ENCODE measurements at regions not wholly inside any gene's neighbourhood (a gene's known extent, or its start where the extent isn't known, plus 50 kb on each side); places are given as distances from the start of the nearest gene placed in this dataset.

DNA sequence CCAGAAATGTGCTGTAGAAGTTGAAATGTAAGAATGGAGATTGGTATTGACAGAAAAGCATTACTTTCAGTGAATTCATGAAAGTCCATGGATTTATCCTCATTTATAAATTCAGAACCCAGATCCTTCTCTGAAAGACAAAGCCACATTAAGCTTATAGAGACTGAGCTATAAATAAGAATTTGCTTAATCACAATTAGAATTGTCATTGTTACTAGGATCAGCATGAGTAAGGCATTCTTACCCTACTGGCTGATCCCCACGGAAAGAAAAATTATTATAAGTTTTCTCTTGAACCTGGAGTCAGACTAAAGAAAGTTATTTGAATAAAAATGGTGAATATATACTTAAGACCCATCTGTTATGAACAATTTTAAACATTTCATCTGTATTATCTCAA is 199.2 kb upstream of the DTNA start:
- no peaks in the 10 kb centered on the region for H3K9me2 ChIP-seq (ENCODE audit: insufficient read depth, low read length)
- H3K9me3 ChIP-seq (ENCODE audit: low read length), result no peaks in the 10 kb centered on the region
- BruUV-seq (replicated peaks), result no TSS peak
- H3K79me2 ChIP-seq (ENCODE audit: insufficient read depth, low read depth, low read length), result no peaks in the 10 kb centered on the region
- no peak overlapping the region for H2AFZ ChIP-seq (ENCODE audit: low read length)
- TF ChIP-seq EZH2phosphoT487 (IDR thresholded peaks at IDR 0.05; ENCODE audit: borderline replicate concordance, low read depth, low read length), result no peak
- TF ChIP-seq, protein P1, sequence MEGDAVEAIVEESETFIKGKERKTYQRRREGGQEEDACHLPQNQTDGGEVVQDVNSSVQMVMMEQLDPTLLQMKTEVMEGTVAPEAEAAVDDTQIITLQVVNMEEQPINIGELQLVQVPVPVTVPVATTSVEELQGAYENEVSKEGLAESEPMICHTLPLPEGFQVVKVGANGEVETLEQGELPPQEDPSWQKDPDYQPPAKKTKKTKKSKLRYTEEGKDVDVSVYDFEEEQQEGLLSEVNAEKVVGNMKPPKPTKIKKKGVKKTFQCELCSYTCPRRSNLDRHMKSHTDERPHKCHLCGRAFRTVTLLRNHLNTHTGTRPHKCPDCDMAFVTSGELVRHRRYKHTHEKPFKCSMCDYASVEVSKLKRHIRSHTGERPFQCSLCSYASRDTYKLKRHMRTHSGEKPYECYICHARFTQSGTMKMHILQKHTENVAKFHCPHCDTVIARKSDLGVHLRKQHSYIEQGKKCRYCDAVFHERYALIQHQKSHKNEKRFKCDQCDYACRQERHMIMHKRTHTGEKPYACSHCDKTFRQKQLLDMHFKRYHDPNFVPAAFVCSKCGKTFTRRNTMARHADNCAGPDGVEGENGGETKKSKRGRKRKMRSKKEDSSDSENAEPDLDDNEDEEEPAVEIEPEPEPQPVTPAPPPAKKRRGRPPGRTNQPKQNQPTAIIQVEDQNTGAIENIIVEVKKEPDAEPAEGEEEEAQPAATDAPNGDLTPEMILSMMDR (conservative IDR thresholded peaks at IDR 0.05; ENCODE audit: low read length), result no peak
- H3K4me3 ChIP-seq (ENCODE audit: low read depth, low read length, poor library complexity, severe bottlenecking), result no peak overlapping the region
- CTCF ChIA-PET (ENCODE audit: unreplicated experiment), result no interaction called here
- no peak overlapping the region for H3K27ac ChIP-seq (ENCODE audit: low read depth, low read length, poor library complexity, severe bottlenecking)
- H3K4me2 ChIP-seq (ENCODE audit: low read length), result no peak overlapping the region
- no peaks in the 10 kb centered on the region for H3K36me3 ChIP-seq (ENCODE audit: insufficient read depth, low read length)
- no peaks in the 10 kb centered on the region for H4K20me1 ChIP-seq (ENCODE audit: insufficient read depth, low read length)
- DNase-seq (ENCODE audit: low spot score), result no peak
- POLR2A ChIA-PET, result interaction anchor here (0.7 kb wide), 2 partner anchors 103 to 280 kb away, joined by 3 read pairs; no protein-coding TSS in a partner anchor
- H3K4me1 ChIP-seq (ENCODE audit: insufficient read depth, low read length, poor library complexity, severe bottlenecking), result no peaks in the 10 kb centered on the region
- intact Hi-C loops (cut with micrococcal nuclease; ENCODE audit: unreplicated experiment), result no loop called here

DNA sequence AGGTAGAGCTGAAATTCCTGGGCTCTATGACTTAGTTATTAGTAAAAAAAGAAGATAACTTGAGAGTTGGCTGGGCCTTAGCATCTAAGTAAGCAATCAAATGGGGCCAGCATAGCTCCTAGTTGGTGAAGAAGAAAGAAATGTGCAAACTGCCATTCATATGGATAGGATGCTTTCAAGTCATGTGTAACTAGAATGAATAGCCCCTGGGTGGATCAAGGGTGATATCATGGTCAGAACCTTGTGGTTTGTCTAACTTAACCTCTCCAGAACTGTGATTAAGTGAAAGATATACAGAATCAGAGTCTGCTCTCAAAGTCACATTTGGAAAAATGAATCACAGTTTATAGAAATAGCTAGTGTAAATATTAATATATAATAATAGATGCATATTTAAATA is 198.7 kb upstream of the DTNA start:
- no TSS peak for BruUV-seq (replicated peaks)

DNA sequence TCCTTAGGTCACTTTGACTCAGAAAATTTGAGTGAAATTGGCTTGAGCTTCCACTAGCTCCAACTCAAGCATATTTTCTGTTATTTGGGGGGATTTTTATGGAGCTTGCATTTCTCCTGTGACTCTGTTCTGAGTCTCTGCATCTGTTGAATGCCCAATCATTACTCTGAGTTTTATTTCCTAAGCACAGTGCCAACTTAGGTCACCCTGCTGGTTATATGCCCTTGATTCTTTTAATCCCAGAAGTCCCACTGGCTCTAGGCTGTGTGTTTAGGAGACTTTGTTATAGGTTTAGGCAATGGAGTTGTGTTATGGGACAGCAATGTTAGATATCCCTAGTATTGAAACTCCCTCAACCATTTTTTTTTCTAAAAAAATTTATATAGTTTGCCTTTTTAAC is 198.2 kb upstream of the DTNA start:
- intact Hi-C loops (cut with micrococcal nuclease; ENCODE audit: unreplicated experiment), result no loop called here
- H3K4me2 ChIP-seq (ENCODE audit: low read length), result no peak overlapping the region
- no peak overlapping the region for H2AFZ ChIP-seq (ENCODE audit: low read length)
- H3K4me1 ChIP-seq (ENCODE audit: insufficient read depth, low read length, poor library complexity, severe bottlenecking), result no peaks in the 10 kb centered on the region
- H3K27ac ChIP-seq (ENCODE audit: low read depth, low read length, poor library complexity, severe bottlenecking), result no peak overlapping the region
- ChIA-PET CTCF (ENCODE audit: unreplicated experiment) (no interaction called here), POLR2A (no interaction called here)
- TF ChIP-seq, protein P1 (conservative IDR thresholded peaks at IDR 0.05; ENCODE audit: low read length), result no peak
- TF ChIP-seq EZH2phosphoT487 (IDR thresholded peaks at IDR 0.05; ENCODE audit: borderline replicate concordance, low read depth, low read length), result no peak
- H3K79me2 ChIP-seq (ENCODE audit: insufficient read depth, low read depth, low read length), result no peaks in the 10 kb centered on the region
- no peak overlapping the region for H3K4me3 ChIP-seq (ENCODE audit: low read depth, low read length, poor library complexity, severe bottlenecking)
- H4K20me1 ChIP-seq (ENCODE audit: insufficient read depth, low read length), result no peaks in the 10 kb centered on the region
- DNase-seq (ENCODE audit: low spot score), result no peak
- no peaks in the 10 kb centered on the region for H3K9me2 ChIP-seq (ENCODE audit: insufficient read depth, low read length)
- no TSS peak for BruUV-seq (replicated peaks)
- no peaks in the 10 kb centered on the region for H3K9me3 ChIP-seq (ENCODE audit: low read length)
- no peaks in the 10 kb centered on the region for H3K36me3 ChIP-seq (ENCODE audit: insufficient read depth, low read length)

More for the DNA sequence above, 198.7 kb upstream of the DTNA start:
- H3K36me3 ChIP-seq (ENCODE audit: insufficient read depth, low read length), result no peaks in the 10 kb centered on the region
- DNase-seq (ENCODE audit: low spot score), result no peak
- no peak for TF ChIP-seq EZH2phosphoT487 (IDR thresholded peaks at IDR 0.05; ENCODE audit: borderline replicate concordance, low read depth, low read length)
- TF ChIP-seq, protein P1 (conservative IDR thresholded peaks at IDR 0.05; ENCODE audit: low read length), result no peak
- ChIA-PET POLR2A (interaction anchor here (0.7 kb wide), 1 partner anchor 280 kb away, joined by 3 read pairs; no protein-coding TSS in a partner anchor), CTCF (ENCODE audit: unreplicated experiment) (no interaction called here)
- no peaks in the 10 kb centered on the region for H3K9me3 ChIP-seq (ENCODE audit: low read length)
- no peaks in the 10 kb centered on the region for H3K79me2 ChIP-seq (ENCODE audit: insufficient read depth, low read depth, low read length)
- H3K4me2 ChIP-seq (ENCODE audit: low read length), result no peak overlapping the region
- H3K9me2 ChIP-seq (ENCODE audit: insufficient read depth, low read length), result no peaks in the 10 kb centered on the region
- no peak overlapping the region for H3K27ac ChIP-seq (ENCODE audit: low read depth, low read length, poor library complexity, severe bottlenecking)
- intact Hi-C loops (cut with micrococcal nuclease; ENCODE audit: unreplicated experiment), result no loop called here
- H3K4me3 ChIP-seq (ENCODE audit: low read depth, low read length, poor library complexity, severe bottlenecking), result no peak overlapping the region
- H3K4me1 ChIP-seq (ENCODE audit: insufficient read depth, low read length, poor library complexity, severe bottlenecking), result no peaks in the 10 kb centered on the region
- no peak overlapping the region for H2AFZ ChIP-seq (ENCODE audit: low read length)
- no peaks in the 10 kb centered on the region for H4K20me1 ChIP-seq (ENCODE audit: insufficient read depth, low read length)
